NCI-H524 treated with DMSO at 0.1 percent for 48 hours (cell line): ENCODE measurements at regions not wholly inside any gene's neighbourhood (a gene's known extent, or its start where the extent isn't known, plus 50 kb on each side); places are given as distances from the start of the nearest gene placed in this dataset.

Experiments used
- DNase-seq: peaks from one replicate; lab custom pipeline; 2025; lab: John Stamatoyannopoulos, UW

- DNase-seq, result no peak
These were observed 107.9 kb downstream of the DACT2 start for GRCh38 chr6:168211681-168212080.

GRCh38 chr6:168210239-168211105 lies 109.1 kb downstream of the DACT2 start:
- no peak for DNase-seq

- DNase-seq, result no peak
These were observed 110.2 kb downstream of the DACT2 start for GRCh38 chr6:168209420-168209819.

- DNase-seq, result no peak
These were observed 110.7 kb downstream of the DACT2 start for GRCh38 chr6:168208854-168209253.

GRCh38 chr6:168208402-168208801 lies 111.2 kb downstream of the DACT2 start:
- DNase-seq, result no peak

- DNase-seq, result no peak
These were observed 112.0 kb downstream of the DACT2 start for GRCh38 chr6:168207421-168208175.

GRCh38 chr6:168206661-168207274 lies 112.8 kb downstream of the DACT2 start:
- DNase-seq, result no peak

- no peak for DNase-seq
These were observed 113.4 kb downstream of the DACT2 start for GRCh38 chr6:168206186-168206585.

- DNase-seq, result no peak
These were observed 117.8 kb downstream of the DACT2 start for GRCh38 chr6:168201799-168202198.

- DNase-seq, result no peak
These were observed 118.2 kb downstream of the DACT2 start for GRCh38 chr6:168201383-168201782.

- DNase-seq, result no peak
These were observed 118.9 kb downstream of the DACT2 start for GRCh38 chr6:168200571-168201134.

- no peak for DNase-seq
These were observed 119.5 kb upstream of the FRMD1 start for GRCh38 chr6:168198302-168199180.

GRCh38 chr6:168197636-168198301 lies 118.8 kb upstream of the FRMD1 start:
- no peak for DNase-seq

GRCh38 chr6:168196881-168197635 lies 118.0 kb upstream of the FRMD1 start:
- no peak for DNase-seq

GRCh38 chr6:168196385-168196860 lies 117.4 kb upstream of the FRMD1 start:
- DNase-seq, result no peak

GRCh38 chr6:168195712-168196111 lies 116.7 kb upstream of the FRMD1 start:
- DNase-seq, result no peak

GRCh38 chr6:168194732-168195567 lies 115.9 kb upstream of the FRMD1 start:
- no peak for DNase-seq

GRCh38 chr6:168193816-168194721 lies 115.1 kb upstream of the FRMD1 start:
- no peak for DNase-seq
